Vagina (tissue), 2 donors: ENCODE measurements at regions not wholly inside any gene's neighbourhood (a gene's known extent, or its start where the extent isn't known, plus 50 kb on each side); places are given as distances from the start of the nearest gene placed in this dataset.

Source experiments
- POLR2A ChIP-seq, 2 donors: fragments of 450-650 bp; IDR thresholded peaks; one replicate each; pipeline ENCODE4 v1.6.1; 2017; ENCODE audit warnings: antibody characterized with exemption in 2 of 2, mild to moderate bottlenecking in 2 of 2, moderate library complexity in 2 of 2
- TF ChIP-seq, protein P1 (sequence below), 3 experiments: fragments of 450-650 bp in 2 of 3; fragments of 200-600 bp in 1 of 3; sonication (generic) in 1 of 3; IDR thresholded peaks; one replicate each; pipeline ENCODE4 v1.5.1; 2017 to 2019; ENCODE audit warnings: antibody characterized with exemption in 3 of 3, mild to moderate bottlenecking in 2 of 3, moderate library complexity in 2 of 3

GRCh38 chr13:30366088-30366487 lies 56.2 kb upstream of the UBE2L5 start:
- TF ChIP-seq POLR2A (IDR thresholded peaks at IDR 0.05), result no peak
- TF ChIP-seq, protein P1, sequence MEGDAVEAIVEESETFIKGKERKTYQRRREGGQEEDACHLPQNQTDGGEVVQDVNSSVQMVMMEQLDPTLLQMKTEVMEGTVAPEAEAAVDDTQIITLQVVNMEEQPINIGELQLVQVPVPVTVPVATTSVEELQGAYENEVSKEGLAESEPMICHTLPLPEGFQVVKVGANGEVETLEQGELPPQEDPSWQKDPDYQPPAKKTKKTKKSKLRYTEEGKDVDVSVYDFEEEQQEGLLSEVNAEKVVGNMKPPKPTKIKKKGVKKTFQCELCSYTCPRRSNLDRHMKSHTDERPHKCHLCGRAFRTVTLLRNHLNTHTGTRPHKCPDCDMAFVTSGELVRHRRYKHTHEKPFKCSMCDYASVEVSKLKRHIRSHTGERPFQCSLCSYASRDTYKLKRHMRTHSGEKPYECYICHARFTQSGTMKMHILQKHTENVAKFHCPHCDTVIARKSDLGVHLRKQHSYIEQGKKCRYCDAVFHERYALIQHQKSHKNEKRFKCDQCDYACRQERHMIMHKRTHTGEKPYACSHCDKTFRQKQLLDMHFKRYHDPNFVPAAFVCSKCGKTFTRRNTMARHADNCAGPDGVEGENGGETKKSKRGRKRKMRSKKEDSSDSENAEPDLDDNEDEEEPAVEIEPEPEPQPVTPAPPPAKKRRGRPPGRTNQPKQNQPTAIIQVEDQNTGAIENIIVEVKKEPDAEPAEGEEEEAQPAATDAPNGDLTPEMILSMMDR (IDR thresholded peaks at IDR 0.05), result no peak
